ENCODE measurements at regions not wholly inside any gene's neighbourhood (a gene's known extent, or its start where the extent isn't known, plus 50 kb on each side); places are given as distances from the start of the nearest gene placed in this dataset.

DNA sequence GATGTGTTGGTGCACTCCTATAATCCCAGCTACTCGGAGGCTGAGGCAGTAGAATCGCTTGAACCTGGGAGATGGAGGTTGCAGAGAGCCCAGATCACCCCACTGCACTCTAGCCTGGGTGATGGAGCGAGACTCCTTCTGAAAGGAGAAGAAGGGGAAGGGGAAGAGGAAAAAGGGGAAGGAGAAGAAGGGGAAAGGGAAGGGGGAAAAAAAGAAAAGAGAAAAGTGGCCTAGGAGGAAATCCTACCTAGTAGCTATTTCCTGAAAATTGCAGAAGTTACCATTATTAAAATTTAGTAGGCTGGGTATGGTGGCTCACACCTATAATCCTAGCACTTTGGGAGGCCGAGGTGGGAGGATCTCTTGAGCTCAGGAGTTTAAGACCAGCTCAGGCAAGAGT, 67.4 kb downstream of the ARRDC3 start:
- Mint-ChIP-seq H3K27me3 (ENCODE audit: low read depth, unreplicated experiment) (no peaks in the 10 kb centered on the region), H3K36me3 (ENCODE audit: low read depth, unreplicated experiment) (no peaks in the 10 kb centered on the region), H3K4me3 (ENCODE audit: unreplicated experiment) (no peak overlapping the region), H3K4me1 (ENCODE audit: low read depth, unreplicated experiment) (peaks cover 42% of the 10 kb centered on the region), H3K27ac (ENCODE audit: unreplicated experiment) (no peak overlapping the region), H3K9me3 (ENCODE audit: unreplicated experiment) (no peaks in the 10 kb centered on the region)
- no peaks in the 10 kb centered on the region for H3K79me2 ChIP-seq (ENCODE audit: insufficient read depth, low read length)
- TF ChIP-seq, protein P1, sequence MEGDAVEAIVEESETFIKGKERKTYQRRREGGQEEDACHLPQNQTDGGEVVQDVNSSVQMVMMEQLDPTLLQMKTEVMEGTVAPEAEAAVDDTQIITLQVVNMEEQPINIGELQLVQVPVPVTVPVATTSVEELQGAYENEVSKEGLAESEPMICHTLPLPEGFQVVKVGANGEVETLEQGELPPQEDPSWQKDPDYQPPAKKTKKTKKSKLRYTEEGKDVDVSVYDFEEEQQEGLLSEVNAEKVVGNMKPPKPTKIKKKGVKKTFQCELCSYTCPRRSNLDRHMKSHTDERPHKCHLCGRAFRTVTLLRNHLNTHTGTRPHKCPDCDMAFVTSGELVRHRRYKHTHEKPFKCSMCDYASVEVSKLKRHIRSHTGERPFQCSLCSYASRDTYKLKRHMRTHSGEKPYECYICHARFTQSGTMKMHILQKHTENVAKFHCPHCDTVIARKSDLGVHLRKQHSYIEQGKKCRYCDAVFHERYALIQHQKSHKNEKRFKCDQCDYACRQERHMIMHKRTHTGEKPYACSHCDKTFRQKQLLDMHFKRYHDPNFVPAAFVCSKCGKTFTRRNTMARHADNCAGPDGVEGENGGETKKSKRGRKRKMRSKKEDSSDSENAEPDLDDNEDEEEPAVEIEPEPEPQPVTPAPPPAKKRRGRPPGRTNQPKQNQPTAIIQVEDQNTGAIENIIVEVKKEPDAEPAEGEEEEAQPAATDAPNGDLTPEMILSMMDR (IDR thresholded peaks at IDR 0.05; ENCODE audit: insufficient read depth, low read depth, low read length), result no peak
- TF ChIP-seq EZH2 (IDR thresholded peaks at IDR 0.05; ENCODE audit: insufficient read depth, low read length), result no peak
- H3K4me2 ChIP-seq (ENCODE audit: low read length), result no peak overlapping the region
- H3K4me3 ChIP-seq (ENCODE audit: insufficient read depth, low read depth, low read length), result no peak overlapping the region
- H3K4me1 ChIP-seq (ENCODE audit: insufficient read depth, low read length), result peaks cover 30% of the 10 kb centered on the region
- H3K9ac ChIP-seq (ENCODE audit: low read length), result no peak overlapping the region
- no peaks in the 10 kb centered on the region for H3K27me3 ChIP-seq (ENCODE audit: insufficient read depth, low read length)
- H4K20me1 ChIP-seq (ENCODE audit: insufficient read depth, low read length), result no peaks in the 10 kb centered on the region
- H3K27ac ChIP-seq (ENCODE audit: low read depth, low read length), result no peak overlapping the region
- DNase-seq (ENCODE audit: low read depth) (no peak), FAIRE-seq (no peak)
- H3K9me3 ChIP-seq (ENCODE audit: insufficient read depth, low read depth, low read length), result no peaks in the 10 kb centered on the region
- H3K36me3 ChIP-seq (ENCODE audit: insufficient read depth, low read length), result no peaks in the 10 kb centered on the region
- H2AFZ ChIP-seq (ENCODE audit: low read depth, low read length), result no peak overlapping the region

DNA sequence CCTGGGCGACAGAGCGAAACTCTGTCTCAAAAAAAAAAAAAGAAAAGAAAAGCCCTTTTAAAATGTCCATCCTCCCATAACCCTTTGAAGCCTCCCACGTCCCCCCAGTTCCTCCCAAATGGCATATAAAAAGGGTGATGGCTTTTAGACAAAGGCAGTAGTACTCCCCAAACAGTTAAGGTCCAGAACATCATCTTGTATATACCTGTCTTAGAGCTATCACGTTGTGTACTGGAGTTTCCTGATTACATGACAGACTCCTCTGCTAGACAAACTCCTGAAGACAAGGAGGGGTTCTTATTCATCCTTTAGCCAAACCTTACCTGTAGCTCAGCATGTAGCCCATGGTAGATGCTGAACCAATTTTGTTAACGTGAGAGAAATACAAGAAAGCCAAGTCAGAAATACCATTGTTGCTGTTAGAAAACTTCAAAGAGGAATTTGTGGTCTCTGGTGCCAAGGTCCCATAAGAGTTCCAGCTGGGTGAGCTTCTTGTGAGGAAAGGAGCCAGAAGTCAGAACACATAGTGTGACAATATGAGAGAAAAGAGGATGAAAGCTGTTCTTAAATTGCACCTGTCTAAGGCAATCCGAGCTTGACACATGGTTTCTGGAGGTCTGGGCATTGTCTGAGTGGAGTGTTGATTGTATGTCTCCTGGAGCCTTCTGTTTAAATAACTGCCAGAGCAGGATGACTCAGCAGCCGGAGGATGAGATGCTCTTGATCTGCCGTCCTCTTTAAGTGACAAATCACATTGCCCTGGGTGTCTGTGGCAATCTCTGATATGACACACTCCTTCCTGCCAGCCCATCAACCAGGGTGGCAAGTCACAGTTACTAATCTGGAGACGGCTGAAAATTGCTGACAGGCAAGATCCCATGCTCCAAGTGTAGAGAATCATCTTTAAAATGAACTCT, 69.1 kb downstream of the ARRDC3 start:
- Histone ChIP-seq H3K36me3 (ENCODE audit: insufficient read depth, low read length) (no peaks in the 10 kb centered on the region), H3K27ac (ENCODE audit: low read depth, low read length) (peak overlapping the region; percentile 14), H3K4me2 (ENCODE audit: low read length) (peak overlapping the region; percentile 60), H3K27me3 (ENCODE audit: insufficient read depth, low read length) (no peaks in the 10 kb centered on the region), H3K9ac (ENCODE audit: low read length) (peak overlapping the region; percentile 9), H3K9me3 (ENCODE audit: insufficient read depth, low read depth, low read length) (no peaks in the 10 kb centered on the region), H4K20me1 (ENCODE audit: insufficient read depth, low read length) (no peaks in the 10 kb centered on the region), H3K79me2 (ENCODE audit: insufficient read depth, low read length) (no peaks in the 10 kb centered on the region), H3K4me1 (ENCODE audit: insufficient read depth, low read length) (peaks cover 30% of the 10 kb centered on the region), H2AFZ (ENCODE audit: low read depth, low read length) (no peak overlapping the region), H3K4me3 (ENCODE audit: insufficient read depth, low read depth, low read length) (no peak overlapping the region)
- peak overlapping the region; percentile 84 for H3K27ac Mint-ChIP-seq (ENCODE audit: unreplicated experiment)
- FAIRE-seq (peak; percentile 32), DNase-seq (ENCODE audit: low read depth) (peak; percentile 89)
- TF ChIP-seq, protein P1 (IDR thresholded peaks at IDR 0.05; ENCODE audit: insufficient read depth, low read depth, low read length), result no peak
- TF ChIP-seq EZH2 (IDR thresholded peaks at IDR 0.05; ENCODE audit: insufficient read depth, low read length), result no peak
- no peaks in the 10 kb centered on the region for H3K9me3 Mint-ChIP-seq (ENCODE audit: unreplicated experiment)
- peaks cover 42% of the 10 kb centered on the region for H3K4me1 Mint-ChIP-seq (ENCODE audit: low read depth, unreplicated experiment)
- H3K36me3 Mint-ChIP-seq (ENCODE audit: low read depth, unreplicated experiment), result no peaks in the 10 kb centered on the region
- H3K4me3 Mint-ChIP-seq (ENCODE audit: unreplicated experiment), result no peak overlapping the region
- no peaks in the 10 kb centered on the region for H3K27me3 Mint-ChIP-seq (ENCODE audit: low read depth, unreplicated experiment)

DNA sequence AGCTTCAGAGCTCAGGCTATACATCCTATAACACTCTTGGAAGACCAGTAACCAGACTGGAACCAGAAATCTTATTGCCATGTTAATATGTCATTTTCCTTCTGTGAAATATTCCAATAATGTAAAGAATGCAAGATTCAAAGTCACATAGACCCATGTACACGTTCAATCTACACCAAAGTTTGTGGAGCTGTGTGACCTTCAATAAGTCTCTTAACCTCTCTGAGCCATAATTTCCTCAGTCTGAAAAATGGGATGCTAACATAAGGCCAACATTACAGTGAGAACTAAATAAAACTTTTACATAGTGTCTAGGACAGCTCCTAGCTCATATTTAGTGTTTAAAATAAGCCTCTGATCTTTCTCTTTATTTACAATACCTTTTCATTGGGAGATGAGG, 70.4 kb downstream of the ARRDC3 start:
- H4K20me1 ChIP-seq (ENCODE audit: insufficient read depth, low read length), result no peaks in the 10 kb centered on the region
- H3K4me1 Mint-ChIP-seq (ENCODE audit: low read depth, unreplicated experiment), result peaks cover 42% of the 10 kb centered on the region
- DNase-seq (ENCODE audit: low read depth), result no peak
- H3K4me3 Mint-ChIP-seq (ENCODE audit: unreplicated experiment), result no peak overlapping the region
- FAIRE-seq, result no peak
- no peaks in the 10 kb centered on the region for H3K27me3 Mint-ChIP-seq (ENCODE audit: low read depth, unreplicated experiment)
- H3K9me3 ChIP-seq (ENCODE audit: insufficient read depth, low read depth, low read length), result no peaks in the 10 kb centered on the region
- H3K27me3 ChIP-seq (ENCODE audit: insufficient read depth, low read length), result no peaks in the 10 kb centered on the region
- TF ChIP-seq EZH2 (IDR thresholded peaks at IDR 0.05; ENCODE audit: insufficient read depth, low read length), result no peak
- TF ChIP-seq, protein P1 (IDR thresholded peaks at IDR 0.05; ENCODE audit: insufficient read depth, low read depth, low read length), result no peak
- no peaks in the 10 kb centered on the region for H3K79me2 ChIP-seq (ENCODE audit: insufficient read depth, low read length)
- peak overlapping the region; percentile 73 for H3K9ac ChIP-seq (ENCODE audit: low read length)
- H3K4me2 ChIP-seq (ENCODE audit: low read length), result peak overlapping the region; percentile 72
- no peaks in the 10 kb centered on the region for H3K9me3 Mint-ChIP-seq (ENCODE audit: unreplicated experiment)
- H3K36me3 Mint-ChIP-seq (ENCODE audit: low read depth, unreplicated experiment), result no peaks in the 10 kb centered on the region
- H2AFZ ChIP-seq (ENCODE audit: low read depth, low read length), result no peak overlapping the region
- no peaks in the 10 kb centered on the region for H3K36me3 ChIP-seq (ENCODE audit: insufficient read depth, low read length)
- H3K4me1 ChIP-seq (ENCODE audit: insufficient read depth, low read length), result peaks cover 30% of the 10 kb centered on the region
- no peak overlapping the region for H3K4me3 ChIP-seq (ENCODE audit: insufficient read depth, low read depth, low read length)
- H3K27ac Mint-ChIP-seq (ENCODE audit: unreplicated experiment), result peak overlapping the region; percentile 82
- H3K27ac ChIP-seq (ENCODE audit: low read depth, low read length), result peak overlapping the region; percentile 90

Measured in astrocyte (in vitro differentiated cells and primary cell).